ENCODE measurements at regions not wholly inside any gene's neighbourhood (a gene's known extent, or its start where the extent isn't known, plus 50 kb on each side); places are given as distances from the start of the nearest gene placed in this dataset.

DNA sequence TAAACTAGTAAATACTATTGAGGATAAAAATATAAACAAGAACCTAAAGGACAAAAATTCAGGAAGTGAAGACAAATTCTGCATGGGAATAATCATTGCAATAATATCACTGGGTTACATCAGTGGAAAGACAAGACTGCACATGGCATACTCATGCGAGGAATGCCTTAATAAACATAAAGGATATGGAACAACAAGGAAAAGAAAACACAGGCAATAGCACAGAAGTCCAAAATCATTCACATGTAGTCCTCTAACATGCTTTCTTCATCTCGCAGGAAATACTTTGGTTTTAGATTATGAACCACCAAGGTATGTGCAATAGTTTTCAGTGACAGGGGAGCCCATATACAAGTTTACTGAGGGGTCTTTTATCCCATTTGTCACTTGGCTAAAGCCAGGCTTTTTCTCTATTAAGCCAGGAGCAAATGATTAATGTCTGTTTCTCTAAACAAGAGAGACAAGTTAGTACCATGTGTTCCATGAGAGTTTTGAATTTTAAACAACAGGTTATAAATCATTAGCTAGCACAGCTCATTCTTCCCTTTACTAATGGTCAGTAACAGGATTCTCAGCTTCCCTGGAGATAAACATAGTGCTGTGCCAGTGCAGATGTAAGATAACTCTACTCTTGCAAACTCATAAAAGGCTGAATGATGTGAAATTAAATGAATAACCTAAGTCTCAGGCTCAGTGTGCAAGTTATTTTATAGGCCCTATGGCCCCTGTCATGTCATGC is 353.6 kb upstream of the FSIP2 start:
- TF ChIP-seq, protein P1, sequence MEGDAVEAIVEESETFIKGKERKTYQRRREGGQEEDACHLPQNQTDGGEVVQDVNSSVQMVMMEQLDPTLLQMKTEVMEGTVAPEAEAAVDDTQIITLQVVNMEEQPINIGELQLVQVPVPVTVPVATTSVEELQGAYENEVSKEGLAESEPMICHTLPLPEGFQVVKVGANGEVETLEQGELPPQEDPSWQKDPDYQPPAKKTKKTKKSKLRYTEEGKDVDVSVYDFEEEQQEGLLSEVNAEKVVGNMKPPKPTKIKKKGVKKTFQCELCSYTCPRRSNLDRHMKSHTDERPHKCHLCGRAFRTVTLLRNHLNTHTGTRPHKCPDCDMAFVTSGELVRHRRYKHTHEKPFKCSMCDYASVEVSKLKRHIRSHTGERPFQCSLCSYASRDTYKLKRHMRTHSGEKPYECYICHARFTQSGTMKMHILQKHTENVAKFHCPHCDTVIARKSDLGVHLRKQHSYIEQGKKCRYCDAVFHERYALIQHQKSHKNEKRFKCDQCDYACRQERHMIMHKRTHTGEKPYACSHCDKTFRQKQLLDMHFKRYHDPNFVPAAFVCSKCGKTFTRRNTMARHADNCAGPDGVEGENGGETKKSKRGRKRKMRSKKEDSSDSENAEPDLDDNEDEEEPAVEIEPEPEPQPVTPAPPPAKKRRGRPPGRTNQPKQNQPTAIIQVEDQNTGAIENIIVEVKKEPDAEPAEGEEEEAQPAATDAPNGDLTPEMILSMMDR (IDR thresholded peaks at IDR 0.05): no peak
- TF ChIP-seq POLR2A (IDR thresholded peaks at IDR 0.05): no peak

Measured in testis (tissue), 2 donors.